Daoy (cell line): ENCODE measurements at regions not wholly inside any gene's neighbourhood (a gene's known extent, or its start where the extent isn't known, plus 50 kb on each side); places are given as distances from the start of the nearest gene placed in this dataset.
"Not testable (repeated sequence)": the region's sequence is repeated elsewhere in the genome, so short reads cannot be mapped to it uniquely, and the experiment has no call there.

Source experiments
- DNase-seq: peaks from one replicate; pipeline ENCODE4 v3.0.0-alpha.2; 2015; ENCODE audit warnings: low read depth

GRCh38 chr11:45000918-45001317, 50.2 kb upstream of the TP53I11 start:
- no peak for DNase-seq

GRCh38 chr11:45001466-45002165, 50.9 kb upstream of the TP53I11 start:
- no peak for DNase-seq

- no peak for DNase-seq
Measured at GRCh38 chr11:45005106-45005505, 54.4 kb upstream of the TP53I11 start.

GRCh38 chr11:45007011-45007410, 56.3 kb upstream of the TP53I11 start:
- DNase-seq = no peak

GRCh38 chr11:45015983-45016382, 65.3 kb upstream of the TP53I11 start:
- not testable (repeated sequence) for DNase-seq

GRCh38 chr11:45016446-45016845, 65.8 kb upstream of the TP53I11 start:
- DNase-seq = not testable (repeated sequence)

GRCh38 chr11:45017329-45017728, 66.6 kb upstream of the TP53I11 start:
- no peak for DNase-seq

GRCh38 chr11:45021001-45021400, 70.3 kb upstream of the TP53I11 start:
- DNase-seq = no peak

GRCh38 chr11:45021692-45022141, 71.0 kb upstream of the TP53I11 start:
- peak; percentile 17 for DNase-seq

- peak; percentile 37 for DNase-seq
Measured at GRCh38 chr11:45022294-45023064, 71.8 kb upstream of the TP53I11 start.

- no peak for DNase-seq
Measured at GRCh38 chr11:45023065-45023365, 72.3 kb upstream of the TP53I11 start.

- no peak for DNase-seq
Measured at GRCh38 chr11:45024316-45024715, 73.6 kb upstream of the TP53I11 start.

- DNase-seq = no peak
Measured at GRCh38 chr11:45024846-45025588, 74.3 kb upstream of the TP53I11 start.

GRCh38 chr11:45025716-45026492, 75.2 kb upstream of the TP53I11 start:
- peak; percentile 41 for DNase-seq

- DNase-seq = no peak
Measured at GRCh38 chr11:45026835-45027234, 76.2 kb upstream of the TP53I11 start.

GRCh38 chr11:45027312-45027711, 76.6 kb upstream of the TP53I11 start:
- DNase-seq = no peak

GRCh38 chr11:45028911-45029682, 78.4 kb upstream of the TP53I11 start:
- DNase-seq = no peak

- no peak for DNase-seq
Measured at GRCh38 chr11:45030778-45031177, 80.1 kb upstream of the TP53I11 start.

- DNase-seq = no peak
Measured at GRCh38 chr11:45031912-45032519, 81.3 kb upstream of the TP53I11 start.

GRCh38 chr11:45035413-45035812, 84.7 kb upstream of the TP53I11 start:
- DNase-seq = no peak

GRCh38 chr11:45036010-45036409, 85.3 kb upstream of the TP53I11 start:
- no peak for DNase-seq
